ENCODE measurements at regions not wholly inside any gene's neighbourhood (a gene's known extent, or its start where the extent isn't known, plus 50 kb on each side); places are given as distances from the start of the nearest gene placed in this dataset.

- TF ChIP-seq GATA2 (IDR thresholded peaks at IDR 0.05; ENCODE audit: low read depth, low read length) (no peak), GATA3 (IDR thresholded peaks at IDR 0.05; ENCODE audit: low read depth, low read length) (no peak)
These were observed 866.9 kb upstream of the SLITRK1 start for GRCh38 chr13:84749126-84749525.
